Trophoblast cell (in vitro differentiated cells and primary cell): ENCODE measurements at regions not wholly inside any gene's neighbourhood (a gene's known extent, or its start where the extent isn't known, plus 50 kb on each side); places are given as distances from the start of the nearest gene placed in this dataset.
"Not testable (repeated sequence)": the region's sequence is repeated elsewhere in the genome, so short reads cannot be mapped to it uniquely, and the experiment has no call there.

Experiments
- DNase-seq, 2 donors: peaks; one replicate each; pipeline ENCODE4 v3.0.0-alpha.2; 2016
- H2AFZ ChIP-seq: 2 replicates; pipeline ENCODE4 v1.6.1; 2013; ENCODE audit warnings: low read length, moderate library complexity, mild to moderate bottlenecking; ENCODE audit not compliant: insufficient read depth, poor library complexity
- H2AK5ac ChIP-seq: 2 replicates; pipeline ENCODE4 v1.6.1; 2013; ENCODE audit warnings: mild to moderate bottlenecking, low read length
- H2BK120ac ChIP-seq: 2 replicates; pipeline ENCODE4 v1.6.1; 2013; ENCODE audit warnings: low read length, mild to moderate bottlenecking, moderate library complexity; ENCODE audit not compliant: insufficient read depth, poor library complexity
- H2BK12ac ChIP-seq: 2 replicates; pipeline ENCODE4 v1.6.1; 2013; ENCODE audit warnings: mild to moderate bottlenecking, low read length, moderate library complexity
- H2BK5ac ChIP-seq: 2 replicates; pipeline ENCODE4 v1.6.1; 2013; ENCODE audit warnings: low read length, low read depth, moderate library complexity, mild to moderate bottlenecking; ENCODE audit not compliant: poor library complexity
- H3K14ac ChIP-seq: 2 replicates; pipeline ENCODE4 v1.6.1; 2013; ENCODE audit warnings: mild to moderate bottlenecking, low read length
- H3K18ac ChIP-seq: 2 replicates; pipeline ENCODE4 v1.6.1; 2013; ENCODE audit warnings: mild to moderate bottlenecking, low read length
- H3K23ac ChIP-seq: 2 replicates; pipeline ENCODE4 v1.6.1; 2013; ENCODE audit warnings: low read length
- H3K27ac ChIP-seq: 2 replicates; pipeline ENCODE4 v1.5.1; 2013; ENCODE audit warnings: low read depth, mild to moderate bottlenecking, inconsistent platforms, low read length, moderate library complexity
- H3K27me3 ChIP-seq: 2 replicates; pipeline ENCODE4 v1.6.1; 2013; ENCODE audit warnings: inconsistent platforms, mild to moderate bottlenecking, low read length, moderate library complexity; ENCODE audit not compliant: insufficient read depth
- H3K36me3 ChIP-seq, 2 experiments: 1 replicate in 1 of 2; 2 replicates in 1 of 2; pipeline ENCODE4 v1.6.1; 2013; ENCODE audit warnings: low read length in 2 of 2, mild to moderate bottlenecking in 2 of 2, moderate library complexity in 1 of 2; ENCODE audit not compliant: insufficient read depth in 2 of 2, control insufficient read depth in 1 of 2
- H3K4ac ChIP-seq: 2 replicates; pipeline ENCODE4 v1.6.1; 2013; ENCODE audit warnings: low read depth, mild to moderate bottlenecking, low read length, moderate library complexity
- H3K4me1 ChIP-seq, 2 experiments: 1 replicate in 1 of 2; 2 replicates in 1 of 2; pipeline ENCODE4 v1.6.1; 2013; ENCODE audit warnings: low read length in 2 of 2, mild to moderate bottlenecking in 2 of 2, moderate library complexity in 1 of 2; ENCODE audit not compliant: insufficient read depth in 2 of 2, control insufficient read depth in 1 of 2
- H3K4me2 ChIP-seq: 2 replicates; pipeline ENCODE4 v1.6.1; 2013; ENCODE audit warnings: inconsistent platforms, mild to moderate bottlenecking, low read length, moderate library complexity
- H3K4me3 ChIP-seq: 2 replicates; pipeline ENCODE4 v1.5.1; 2013; ENCODE audit warnings: mild to moderate bottlenecking, low read depth, low read length, inconsistent platforms
- H3K79me1 ChIP-seq: one replicate; pipeline ENCODE4 v1.6.1; 2013; ENCODE audit warnings: low read length
- H3K79me2 ChIP-seq: 2 replicates; pipeline ENCODE4 v1.6.1; 2013; ENCODE audit warnings: low read length, mild to moderate bottlenecking; ENCODE audit not compliant: control insufficient read depth, insufficient read depth, poor library complexity
- H3K9ac ChIP-seq: 2 replicates; pipeline ENCODE4 v1.6.1; 2013; ENCODE audit warnings: mild to moderate bottlenecking, low read length
- H3K9me3 ChIP-seq: 2 replicates; pipeline ENCODE4 v1.6.1; 2013; ENCODE audit warnings: low read depth, mild to moderate bottlenecking, control low read depth, inconsistent platforms, low read length; ENCODE audit not compliant: insufficient read depth
- H4K12ac ChIP-seq: 2 replicates; pipeline ENCODE4 v1.6.1; 2013; ENCODE audit warnings: low read depth, mild to moderate bottlenecking, low read length, moderate library complexity
- H4K8ac ChIP-seq: 2 replicates; pipeline ENCODE4 v1.6.1; 2013; ENCODE audit warnings: low read depth, mild to moderate bottlenecking, low read length, moderate library complexity
- H4K91ac ChIP-seq: one replicate; pipeline ENCODE4 v1.6.1; 2013; ENCODE audit warnings: low read depth, mild to moderate bottlenecking, low read length, moderate library complexity
- WGBS: extraction: QIAGEN DNeasy Blood & Tissue Kit; methylation state at CpG from one replicate; pipeline ENCODE4 v1.1.7; 2013; ENCODE audit warnings: missing lambda C conversion rate; ENCODE audit not compliant: insufficient read length, insufficient coverage; ENCODE audit errors: extremely low coverage; 5-methylcytosine and 5-hydroxymethylcytosine counted together

- not testable (repeated sequence) for H3K4me1 ChIP-seq, H3K79me2 ChIP-seq, H3K4me2 ChIP-seq, H3K36me3 ChIP-seq, H3K23ac ChIP-seq, H3K27me3 ChIP-seq, H2BK120ac ChIP-seq, H2BK5ac ChIP-seq, H3K14ac ChIP-seq, H4K91ac ChIP-seq, H2AK5ac ChIP-seq, H3K79me1 ChIP-seq, H3K27ac ChIP-seq, H4K8ac ChIP-seq, H3K9me3 ChIP-seq, H2BK12ac ChIP-seq, H3K18ac ChIP-seq, H4K12ac ChIP-seq, H3K4ac ChIP-seq, H2AFZ ChIP-seq, DNase-seq, H3K4me3 ChIP-seq, H3K9ac ChIP-seq
- WGBS = no CpG with 5 or more reads among the region's 1 CpG
Observed at GRCh38 chr17:45554479-45554878, 64.0 kb upstream of the PLEKHM1 start.

GRCh38 chr17:45558821-45559220 lies 68.3 kb upstream of the PLEKHM1 start:
- not testable (repeated sequence) for H3K9ac ChIP-seq, H2AFZ ChIP-seq, H2AK5ac ChIP-seq, H4K8ac ChIP-seq, H3K4me3 ChIP-seq, H3K36me3 ChIP-seq, H4K12ac ChIP-seq, H3K27me3 ChIP-seq, H3K4me1 ChIP-seq, H2BK5ac ChIP-seq, H3K4me2 ChIP-seq, H3K18ac ChIP-seq, H3K14ac ChIP-seq, DNase-seq, H4K91ac ChIP-seq, H3K4ac ChIP-seq, H3K79me1 ChIP-seq, H2BK12ac ChIP-seq, H2BK120ac ChIP-seq, H3K9me3 ChIP-seq, H3K27ac ChIP-seq, H3K23ac ChIP-seq, H3K79me2 ChIP-seq
- no CpG with 5 or more reads among the region's 1 CpG for WGBS

- H3K14ac ChIP-seq, H3K27me3 ChIP-seq, H2BK120ac ChIP-seq, H3K4me1 ChIP-seq, H2BK12ac ChIP-seq, H4K91ac ChIP-seq, H3K27ac ChIP-seq, H2BK5ac ChIP-seq, H2AK5ac ChIP-seq, DNase-seq, H3K36me3 ChIP-seq, H3K79me1 ChIP-seq, H2AFZ ChIP-seq, H3K18ac ChIP-seq, H3K79me2 ChIP-seq, H3K4me3 ChIP-seq, H3K4me2 ChIP-seq, H3K9me3 ChIP-seq, H4K8ac ChIP-seq, H3K4ac ChIP-seq, H3K9ac ChIP-seq, H3K23ac ChIP-seq, H4K12ac ChIP-seq: not testable (repeated sequence)
- WGBS = no CpG with 5 or more reads among the region's 4 CpGs
Observed at GRCh38 chr17:45562868-45563267, 72.3 kb upstream of the PLEKHM1 start.

- not testable (repeated sequence) for H3K4me1 ChIP-seq, H3K27ac ChIP-seq, H2BK5ac ChIP-seq, H2BK12ac ChIP-seq, H3K79me2 ChIP-seq, H3K18ac ChIP-seq, H3K23ac ChIP-seq, H2AK5ac ChIP-seq, H3K27me3 ChIP-seq, H3K79me1 ChIP-seq, H3K14ac ChIP-seq, DNase-seq, H4K8ac ChIP-seq, H2BK120ac ChIP-seq, H4K12ac ChIP-seq, H3K4me3 ChIP-seq, H3K4me2 ChIP-seq, H3K4ac ChIP-seq, H3K36me3 ChIP-seq, H3K9ac ChIP-seq, H2AFZ ChIP-seq, H4K91ac ChIP-seq, H3K9me3 ChIP-seq
- WGBS = no CpG with 5 or more reads among the region's 3 CpGs
Observed at GRCh38 chr17:45563283-45563682, 72.8 kb upstream of the PLEKHM1 start.
